ENCODE measurements at regions not wholly inside any gene's neighbourhood (a gene's known extent, or its start where the extent isn't known, plus 50 kb on each side); places are given as distances from the start of the nearest gene placed in this dataset.

- no peak for DNase-seq
Observed at GRCh38 chr6:126091466-126091865, 105.1 kb downstream of the TRMT11 start.

GRCh38 chr6:126093108-126093507 lies 106.8 kb downstream of the TRMT11 start:
- DNase-seq, result no peak

- no peak for DNase-seq
Observed at GRCh38 chr6:126094411-126094810, 108.1 kb downstream of the TRMT11 start.

- no peak for DNase-seq
Observed at GRCh38 chr6:126100386-126100785, 114.0 kb downstream of the TRMT11 start.

- DNase-seq, result no peak
Observed at GRCh38 chr6:126102358-126102757, 116.0 kb downstream of the TRMT11 start.

- DNase-seq, result no peak
Observed at GRCh38 chr6:126103993-126104392, 117.7 kb downstream of the TRMT11 start.

GRCh38 chr6:126107475-126108166 lies 121.3 kb downstream of the TRMT11 start:
- peak; percentile 9 for DNase-seq

- DNase-seq, result peak; percentile 18
Observed at GRCh38 chr6:126110512-126111270, 124.4 kb downstream of the TRMT11 start.

GRCh38 chr6:126111327-126111726 lies 125.0 kb downstream of the TRMT11 start:
- no peak for DNase-seq

GRCh38 chr6:126112171-126112632 lies 125.9 kb downstream of the TRMT11 start:
- peak; percentile 38 for DNase-seq

GRCh38 chr6:126113261-126113660 lies 126.9 kb downstream of the TRMT11 start:
- DNase-seq, result no peak

- DNase-seq, result peak; percentile 10
Observed at GRCh38 chr6:126117251-126117650, 130.9 kb downstream of the TRMT11 start.

GRCh38 chr6:126118058-126118755 lies 131.9 kb downstream of the TRMT11 start:
- DNase-seq, result peak; percentile 6

- peak; percentile 10 for DNase-seq
Observed at GRCh38 chr6:126118936-126119335, 132.6 kb downstream of the TRMT11 start.

- DNase-seq, result no peak
Observed at GRCh38 chr6:126123226-126123625, 136.9 kb downstream of the TRMT11 start.

GRCh38 chr6:126127659-126128058 lies 141.3 kb downstream of the TRMT11 start:
- DNase-seq, result peak; percentile 23

GRCh38 chr6:126131246-126131645 lies 144.9 kb downstream of the TRMT11 start:
- no peak for DNase-seq

GRCh38 chr6:126133984-126134383 lies 147.6 kb downstream of the TRMT11 start:
- DNase-seq, result no peak

- DNase-seq, result no peak
Observed at GRCh38 chr6:126134491-126134890, 148.2 kb downstream of the TRMT11 start.

GRCh38 chr6:126140015-126140414 lies 153.7 kb downstream of the TRMT11 start:
- DNase-seq, result no peak

GRCh38 chr6:126143761-126144251 lies 157.5 kb downstream of the TRMT11 start:
- no peak for DNase-seq

GRCh38 chr6:126145351-126145750 lies 159.0 kb downstream of the TRMT11 start:
- no peak for DNase-seq

- DNase-seq, result no peak
Observed at GRCh38 chr6:126147291-126147815, 161.0 kb downstream of the TRMT11 start.

Data from fibroblast of skin of scalp (primary cell).